Colonic mucosa (tissue), 4 donors: ENCODE measurements at regions not wholly inside any gene's neighbourhood (a gene's known extent, or its start where the extent isn't known, plus 50 kb on each side); places are given as distances from the start of the nearest gene placed in this dataset.

Source experiments
- DNase-seq: peaks from one replicate; pipeline ENCODE4 v3.0.0-alpha.2; 2020
- H3K27ac ChIP-seq: fragments of 200-600 bp; one replicate; pipeline ENCODE4 v1.8.0; 2021
- H3K27me3 ChIP-seq: fragments of 200-600 bp; one replicate; pipeline ENCODE4 v1.8.0; 2021
- H3K36me3 ChIP-seq: fragments of 200-600 bp; one replicate; pipeline ENCODE4 v1.8.0; 2021
- H3K4me1 ChIP-seq: fragments of 200-600 bp; one replicate; pipeline ENCODE4 v1.8.0; 2021; ENCODE audit warnings: mild to moderate bottlenecking
- H3K4me3 ChIP-seq: fragments of 200-600 bp; one replicate; pipeline ENCODE4 v1.8.0; 2021
- H3K9ac ChIP-seq, 2 donors: one replicate each; pipeline ENCODE4 v1.7.0; 2013; ENCODE audit warnings: control low read depth in 2 of 2, low read depth in 2 of 2, low read length in 2 of 2
- H3K9me3 ChIP-seq: fragments of 200-600 bp; one replicate; pipeline ENCODE4 v1.8.0; 2021
- CTCF ChIP-seq: fragments of 200-600 bp; IDR thresholded peaks from one replicate; pipeline ENCODE4 v1.8.0; 2022; ENCODE audit warnings: antibody characterized with exemption, mild to moderate bottlenecking
- intact Hi-C: fragments of 100-400 bp; cut with DNase I; formaldehyde crosslinking; loops from one replicate; pipeline ENCODE4 v1.14.1; 2022
- donor health status: healthy.
- donor health status: DM: no; HTN: no; CAD: no.
- donor health status: DM: no; HTN: no; CAD: no.

- no peak for DNase-seq
- H3K27me3 ChIP-seq: no peaks in the 10 kb centered on the region
- H3K36me3 ChIP-seq: no peaks in the 10 kb centered on the region
- no peaks in the 10 kb centered on the region for H3K4me1 ChIP-seq
- TF ChIP-seq CTCF: no peak
- H3K4me3 ChIP-seq: no peak overlapping the region
- no peak overlapping the region for H3K9ac ChIP-seq
- H3K27ac ChIP-seq: no peak overlapping the region
- intact Hi-C loops: no loop called here
- no peaks in the 10 kb centered on the region for H3K9me3 ChIP-seq
These were observed 83.3 kb upstream of the TNRC6C start for GRCh38 chr17:77875051-77875780.

GRCh38 chr17:77875881-77876509 is 82.5 kb upstream of the TNRC6C start:
- no peak for TF ChIP-seq CTCF
- Histone ChIP-seq H3K9me3 (no peaks in the 10 kb centered on the region), H3K36me3 (no peaks in the 10 kb centered on the region), H3K27ac (no peak overlapping the region), H3K4me3 (no peak overlapping the region), H3K27me3 (no peaks in the 10 kb centered on the region), H3K9ac (no peak overlapping the region), H3K4me1 (no peaks in the 10 kb centered on the region)
- no peak for DNase-seq
- intact Hi-C loops: no loop called here

- Histone ChIP-seq H3K36me3 (no peaks in the 10 kb centered on the region), H3K9me3 (no peaks in the 10 kb centered on the region), H3K4me1 (no peaks in the 10 kb centered on the region), H3K27ac (no peak overlapping the region), H3K4me3 (no peak overlapping the region), H3K9ac (no peak overlapping the region), H3K27me3 (no peaks in the 10 kb centered on the region)
- DNase-seq: no peak
- intact Hi-C loops: no loop called here
- no peak for TF ChIP-seq CTCF
These were observed 81.5 kb upstream of the TNRC6C start for GRCh38 chr17:77877036-77877435.

- Histone ChIP-seq H3K27me3 (no peaks in the 10 kb centered on the region), H3K4me1 (no peaks in the 10 kb centered on the region), H3K9me3 (no peaks in the 10 kb centered on the region), H3K9ac (no peak overlapping the region), H3K27ac (no peak overlapping the region), H3K36me3 (no peaks in the 10 kb centered on the region), H3K4me3 (no peak overlapping the region)
- no peak for TF ChIP-seq CTCF
- DNase-seq: no peak
- intact Hi-C loops: no loop called here
These were observed 80.7 kb upstream of the TNRC6C start for GRCh38 chr17:77877646-77878355.

- H3K9me3 ChIP-seq: no peaks in the 10 kb centered on the region
- H3K9ac ChIP-seq: peak overlapping the region in 1 of 2 donors; percentile 1
- no peak for DNase-seq
- no peak for TF ChIP-seq CTCF
- no peaks in the 10 kb centered on the region for H3K4me1 ChIP-seq
- H3K4me3 ChIP-seq: no peak overlapping the region
- H3K36me3 ChIP-seq: no peaks in the 10 kb centered on the region
- intact Hi-C loops: no loop called here
- H3K27me3 ChIP-seq: no peaks in the 10 kb centered on the region
- H3K27ac ChIP-seq: no peak overlapping the region
These were observed 79.1 kb upstream of the TNRC6C start for GRCh38 chr17:77879226-77879895.
